Right atrium auricular region (tissue), 2 donors: ENCODE measurements at regions not wholly inside any gene's neighbourhood (a gene's known extent, or its start where the extent isn't known, plus 50 kb on each side); places are given as distances from the start of the nearest gene placed in this dataset.

ENCODE experiments used
- DNase-seq: peaks from one replicate; pipeline ENCODE4 v3.0.0-alpha.2; 2019; ENCODE audit warnings: low spot score
- H3K27ac ChIP-seq, 2 donors: fragments of 200-600 bp; sonication (generic); 1 replicate in 1 of 2; 2 replicates in 1 of 2; pipeline ENCODE4 v1.5.1; 2016 to 2019
- H3K27me3 ChIP-seq, 2 donors: fragments of 200-600 bp; sonication (generic); one replicate each; pipeline versions ENCODE4 v1.5.1 to v1.6.0; 2017 to 2019
- H3K36me3 ChIP-seq: fragments of 200-600 bp; sonication (generic); one replicate; pipeline ENCODE4 v1.5.1; 2016
- H3K4me1 ChIP-seq, 2 donors: fragments of 200-600 bp; sonication (generic); one replicate each; pipeline versions ENCODE4 v1.5.1 to v1.6.0; 2017 to 2019
- H3K4me3 ChIP-seq, 2 donors: fragments of 200-600 bp; sonication (generic); 1 replicate in 1 of 2; 2 replicates in 1 of 2; pipeline ENCODE4 v1.5.1; 2017 to 2019; ENCODE audit warnings: mild to moderate bottlenecking in 1 of 2, moderate library complexity in 1 of 2
- H3K9me3 ChIP-seq, 2 donors: fragments of 200-600 bp; sonication (generic); one replicate each; pipeline ENCODE4 v1.5.1; 2019
- CTCF ChIP-seq, 2 donors: fragments of 200-600 bp; sonication (generic); IDR thresholded peaks; one replicate each; pipeline ENCODE4 v1.5.1; 2019; ENCODE audit warnings: antibody characterized with exemption in 2 of 2

GRCh38 chr14:86683561-86683960, 1153.6 kb downstream of the FLRT2 start:
- DNase-seq: no peak
- H3K27me3 ChIP-seq: no peaks in the 10 kb centered on the region
- no peak overlapping the region for H3K4me3 ChIP-seq
- H3K36me3 ChIP-seq: no peaks in the 10 kb centered on the region
- no peak for TF ChIP-seq CTCF (IDR thresholded peaks at IDR 0.05)
- no peaks in the 10 kb centered on the region for H3K9me3 ChIP-seq
- no peak overlapping the region for H3K27ac ChIP-seq
- H3K4me1 ChIP-seq: no peaks in the 10 kb centered on the region

- H3K4me1 ChIP-seq: no peaks in the 10 kb centered on the region
- TF ChIP-seq CTCF (IDR thresholded peaks at IDR 0.05): no peak
- H3K36me3 ChIP-seq: no peaks in the 10 kb centered on the region
- H3K9me3 ChIP-seq: no peaks in the 10 kb centered on the region
- no peak overlapping the region for H3K4me3 ChIP-seq
- DNase-seq: no peak
- H3K27me3 ChIP-seq: no peaks in the 10 kb centered on the region
- H3K27ac ChIP-seq: no peak overlapping the region
Observed at GRCh38 chr14:86675059-86675458, 1145.1 kb downstream of the FLRT2 start.

GRCh38 chr14:86673523-86673969, 1143.6 kb downstream of the FLRT2 start:
- H3K36me3 ChIP-seq: no peaks in the 10 kb centered on the region
- H3K4me1 ChIP-seq: no peaks in the 10 kb centered on the region
- no peak overlapping the region for H3K27ac ChIP-seq
- H3K4me3 ChIP-seq: no peak overlapping the region
- H3K27me3 ChIP-seq: no peaks in the 10 kb centered on the region
- no peak for DNase-seq
- no peaks in the 10 kb centered on the region for H3K9me3 ChIP-seq
- no peak for TF ChIP-seq CTCF (IDR thresholded peaks at IDR 0.05)

- no peak overlapping the region for H3K27ac ChIP-seq
- no peaks in the 10 kb centered on the region for H3K27me3 ChIP-seq
- H3K9me3 ChIP-seq: no peaks in the 10 kb centered on the region
- DNase-seq: no peak
- no peaks in the 10 kb centered on the region for H3K4me1 ChIP-seq
- H3K4me3 ChIP-seq: no peak overlapping the region
- no peak for TF ChIP-seq CTCF (IDR thresholded peaks at IDR 0.05)
- no peaks in the 10 kb centered on the region for H3K36me3 ChIP-seq
Observed at GRCh38 chr14:86672080-86672479, 1142.1 kb downstream of the FLRT2 start.

- no peaks in the 10 kb centered on the region for H3K4me1 ChIP-seq
- no peaks in the 10 kb centered on the region for H3K27me3 ChIP-seq
- DNase-seq: no peak
Observed at GRCh38 chr14:86665975-86666374, 1136.0 kb downstream of the FLRT2 start.

More at GRCh38 chr14:86665975-86666374, 1136.0 kb downstream of the FLRT2 start:
- no peak overlapping the region for H3K4me3 ChIP-seq
- H3K9me3 ChIP-seq: no peaks in the 10 kb centered on the region
- H3K36me3 ChIP-seq: no peaks in the 10 kb centered on the region
- H3K27ac ChIP-seq: no peak overlapping the region
- TF ChIP-seq CTCF (IDR thresholded peaks at IDR 0.05): no peak
